ENCODE measurements at regions not wholly inside any gene's neighbourhood (a gene's known extent, or its start where the extent isn't known, plus 50 kb on each side); places are given as distances from the start of the nearest gene placed in this dataset.

- ChIA-PET CTCF (interaction anchor here (0.6 to 2.8 kb wide), 2 partner anchors 15 to 410 kb away, joined by 3 to 6 read pairs; no protein-coding TSS in a partner anchor), POLR2A (no interaction called here)
- intact Hi-C loops (cut with micrococcal nuclease) (no loop called here), dilution Hi-C loops (cut with MboI; ENCODE audit: extremely low pct_ligation_motif_present, low sequenced_read_pairs) (no loop called here)
- Histone ChIP-seq H3K9me3 (replicated peaks; ENCODE audit: control insufficient read depth, insufficient read depth, low read length) (no peaks in the 10 kb centered on the region), H3K4me2 (ENCODE audit: insufficient read depth, low read length) (no peak overlapping the region), H3K9me1 (replicated peaks; ENCODE audit: control insufficient read depth, extremely low read depth, insufficient read depth, low read length) (no peaks in the 10 kb centered on the region), H4K20me1 (replicated peaks; ENCODE audit: control insufficient read depth, extremely low read depth, insufficient read depth, low read length) (no peaks in the 10 kb centered on the region), H2AFZ (ENCODE audit: low read depth, low read length) (no peak overlapping the region), H3K4me1 (ENCODE audit: control insufficient read depth, extremely low read depth, insufficient read depth, low read length) (no peaks in the 10 kb centered on the region), H3K4me3 (replicated peaks in 1 of 3; ENCODE audit: insufficient read depth in 1 of 3, low read depth in 1 of 3, low read length in 3 of 3) (no peak overlapping the region), H3K9ac (replicated peaks; ENCODE audit: extremely low read depth, insufficient read depth, low read length) (no peak overlapping the region), H3K36me3 (ENCODE audit: control insufficient read depth in 2 of 2, extremely low read depth in 1 of 2, insufficient read depth in 2 of 2, low read length in 2 of 2) (no peaks in the 10 kb centered on the region), H3K27ac (ENCODE audit: insufficient read depth, low read depth, low read length) (no peak overlapping the region), H3K27me3 (ENCODE audit: control insufficient read depth in 2 of 2, insufficient read depth in 2 of 2, low read length in 2 of 2) (no peaks in the 10 kb centered on the region), H3K79me2 (ENCODE audit: control insufficient read depth, insufficient read depth, low read length) (no peaks in the 10 kb centered on the region)
- FAIRE-seq (no peak), DNase-seq (ENCODE audit: low read depth, low spot score) (no peak)
- TF ChIP-seq CTCF (IDR thresholded peaks at IDR 0.05; ENCODE audit: extremely low read depth in 1 of 2, insufficient read depth in 1 of 2, low read depth in 1 of 2, low read length in 2 of 2): no peak
- TF ChIP-seq MYC (IDR thresholded peaks at IDR 0.05; ENCODE audit: low read depth, low read length): no peak
- no peak for TF ChIP-seq FOS (IDR thresholded peaks at IDR 0.05; ENCODE audit: borderline replicate concordance, insufficient read depth, low read length)
- TF ChIP-seq POLR2AphosphoS5 (IDR thresholded peaks at IDR 0.05; ENCODE audit: insufficient read depth, low read depth, low read length): no peak
- TF ChIP-seq POLR2A (IDR thresholded peaks at IDR 0.05; ENCODE audit: low read depth, low read length): no peak
- no peak for TF ChIP-seq EZH2 (IDR thresholded peaks at IDR 0.05; ENCODE audit: borderline replicate concordance, low read depth, low read length, severe bottlenecking)
- TF ChIP-seq JUN (IDR thresholded peaks at IDR 0.05; ENCODE audit: borderline replicate concordance, insufficient read depth, insufficient read length, low read depth): no peak
- no peak for TF ChIP-seq MAX (IDR thresholded peaks at IDR 0.05; ENCODE audit: insufficient read depth, insufficient read length)
- TF ChIP-seq GATA2 (IDR thresholded peaks at IDR 0.05; ENCODE audit: insufficient read depth, insufficient read length, low read depth, low read length): no peak
- BruUV-seq (replicated peaks): no TSS peak
These were observed 67.4 kb upstream of the PCDH18 start for GRCh38 chr4:137599734-137600133.

All from endothelial cell of umbilical vein (primary cell).